GM12875 (cell line): ENCODE measurements at regions not wholly inside any gene's neighbourhood (a gene's known extent, or its start where the extent isn't known, plus 50 kb on each side); places are given as distances from the start of the nearest gene placed in this dataset.

Source experiments
- H3K4me3 ChIP-seq: one replicate; pipeline ENCODE4 v1.5.1; 2011; ENCODE audit warnings: low read depth, low read length, control low read depth
- TF ChIP-seq, protein P1 (sequence below): IDR thresholded peaks from 2 replicates; pipeline ENCODE4 v1.5.1; 2011; ENCODE audit warnings: low read depth, mild to moderate bottlenecking, control low read depth, inconsistent platforms, low read length, moderate library complexity, borderline replicate concordance; ENCODE audit not compliant: insufficient read depth

DNA sequence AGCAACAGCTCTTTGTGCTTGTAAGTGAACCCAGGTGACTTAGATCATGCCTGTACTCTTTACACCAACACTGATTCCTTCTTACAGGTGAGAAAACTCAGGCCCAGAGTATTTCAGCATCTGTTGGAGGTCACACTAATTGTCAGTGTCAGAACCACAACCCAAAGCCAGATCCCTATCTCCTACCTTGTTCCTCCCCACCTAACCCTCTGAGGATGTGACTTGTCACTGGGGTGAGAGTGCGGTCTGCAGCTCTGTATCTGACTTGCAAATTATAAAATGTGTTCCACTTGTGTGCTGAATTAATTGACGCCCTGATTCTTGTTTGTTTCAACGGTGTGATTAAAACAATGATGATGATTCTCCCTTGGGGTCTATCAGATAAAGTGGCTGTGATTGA, 232.5 kb upstream of the KCNG1 start:
- TF ChIP-seq, protein P1, sequence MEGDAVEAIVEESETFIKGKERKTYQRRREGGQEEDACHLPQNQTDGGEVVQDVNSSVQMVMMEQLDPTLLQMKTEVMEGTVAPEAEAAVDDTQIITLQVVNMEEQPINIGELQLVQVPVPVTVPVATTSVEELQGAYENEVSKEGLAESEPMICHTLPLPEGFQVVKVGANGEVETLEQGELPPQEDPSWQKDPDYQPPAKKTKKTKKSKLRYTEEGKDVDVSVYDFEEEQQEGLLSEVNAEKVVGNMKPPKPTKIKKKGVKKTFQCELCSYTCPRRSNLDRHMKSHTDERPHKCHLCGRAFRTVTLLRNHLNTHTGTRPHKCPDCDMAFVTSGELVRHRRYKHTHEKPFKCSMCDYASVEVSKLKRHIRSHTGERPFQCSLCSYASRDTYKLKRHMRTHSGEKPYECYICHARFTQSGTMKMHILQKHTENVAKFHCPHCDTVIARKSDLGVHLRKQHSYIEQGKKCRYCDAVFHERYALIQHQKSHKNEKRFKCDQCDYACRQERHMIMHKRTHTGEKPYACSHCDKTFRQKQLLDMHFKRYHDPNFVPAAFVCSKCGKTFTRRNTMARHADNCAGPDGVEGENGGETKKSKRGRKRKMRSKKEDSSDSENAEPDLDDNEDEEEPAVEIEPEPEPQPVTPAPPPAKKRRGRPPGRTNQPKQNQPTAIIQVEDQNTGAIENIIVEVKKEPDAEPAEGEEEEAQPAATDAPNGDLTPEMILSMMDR, result no peak
- H3K4me3 ChIP-seq, result no peak overlapping the region

DNA sequence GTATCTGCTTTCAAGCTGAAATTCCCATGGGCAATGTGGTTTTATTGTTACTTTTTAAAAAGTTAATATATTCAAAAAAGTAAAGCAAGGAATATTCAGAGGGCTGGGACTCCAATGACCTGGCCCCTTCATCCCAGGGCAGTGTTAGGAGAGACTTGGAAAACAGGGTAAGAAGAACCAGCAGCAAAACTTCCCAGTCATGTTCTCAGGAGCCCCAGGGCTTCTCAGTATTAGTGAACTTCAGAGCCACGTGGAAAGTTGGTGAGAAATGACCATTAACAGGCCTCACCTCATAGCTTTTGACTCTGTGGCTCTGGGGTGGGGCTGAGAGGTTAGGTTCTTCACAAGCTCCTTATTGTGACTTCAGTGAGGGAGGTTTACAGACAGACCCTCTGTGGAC, 230.4 kb upstream of the KCNG1 start:
- H3K4me3 ChIP-seq, result no peak overlapping the region
- TF ChIP-seq, protein P1, result no peak

- TF ChIP-seq, protein P1, result no peak
Measured at GRCh38 chr20:51249781-51250180, 226.9 kb upstream of the KCNG1 start.

GRCh38 chr20:51249215-51249614, 226.3 kb upstream of the KCNG1 start:
- H3K4me3 ChIP-seq, result no peak overlapping the region
- TF ChIP-seq, protein P1, result no peak

More at GRCh38 chr20:51249781-51250180, 226.9 kb upstream of the KCNG1 start:
- H3K4me3 ChIP-seq, result no peak overlapping the region

DNA sequence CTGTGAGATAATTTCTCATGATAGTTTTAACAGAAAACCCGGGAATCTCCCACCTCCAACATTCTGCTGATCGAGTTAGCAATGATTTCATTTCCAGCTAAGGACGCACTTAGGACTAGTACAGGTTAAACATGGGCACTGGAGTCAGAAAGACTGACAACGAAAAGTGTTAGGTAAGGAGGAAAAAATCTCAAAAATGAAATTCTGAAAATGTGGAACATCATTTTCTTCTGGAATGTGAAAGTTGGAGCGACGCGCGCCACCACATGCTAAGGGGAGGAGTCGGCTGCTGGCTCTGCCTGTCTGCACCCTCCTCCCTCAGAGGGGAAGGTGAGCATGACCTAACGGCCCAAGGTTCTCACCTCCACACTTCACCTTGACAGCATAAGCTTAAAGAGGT, 221.6 kb upstream of the KCNG1 start:
- no peak overlapping the region for H3K4me3 ChIP-seq
- TF ChIP-seq, protein P1, result no peak

DNA sequence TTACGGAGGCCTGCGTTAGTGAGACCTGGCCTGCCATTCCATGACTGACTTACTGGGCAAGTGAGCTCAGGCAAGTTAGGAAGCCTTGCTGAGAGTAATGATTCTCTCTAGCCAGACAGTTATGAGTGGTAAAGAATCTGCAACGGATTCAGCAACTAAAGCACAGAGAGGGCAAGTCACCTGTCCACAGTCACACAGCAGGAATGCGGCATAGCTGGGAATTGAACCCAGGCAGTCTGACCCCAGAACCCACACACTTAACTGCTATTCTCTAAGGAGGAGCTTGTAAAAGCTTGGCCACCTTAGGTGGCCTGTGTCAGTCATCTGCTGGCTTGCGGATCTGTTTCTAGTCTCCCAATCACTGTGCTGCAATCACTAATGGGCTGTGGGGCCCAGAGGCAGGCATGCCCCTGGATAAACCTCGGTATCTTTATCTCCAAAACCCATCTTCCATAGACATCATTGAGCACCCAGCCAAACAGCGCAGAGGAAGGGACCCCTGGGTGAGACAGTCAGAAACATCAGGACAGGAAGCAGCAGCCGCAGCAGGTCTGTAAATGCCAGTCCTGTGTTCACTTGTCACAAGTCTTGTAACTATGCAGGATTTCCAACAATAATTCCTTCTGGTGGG, 215.9 kb upstream of the KCNG1 start:
- H3K4me3 ChIP-seq, result no peak overlapping the region
- TF ChIP-seq, protein P1, result no peak

GRCh38 chr20:51237791-51238190, 214.9 kb upstream of the KCNG1 start:
- no peak overlapping the region for H3K4me3 ChIP-seq
- TF ChIP-seq, protein P1, result no peak
